C4-2B (cell line): ENCODE measurements at regions not wholly inside any gene's neighbourhood (a gene's known extent, or its start where the extent isn't known, plus 50 kb on each side); places are given as distances from the start of the nearest gene placed in this dataset.

Experiments
- CTCF ChIP-seq: fragments of 450-650 bp; conservative IDR thresholded peaks from 2 replicates; pipeline ENCODE4 v1.5.1; 2017; ENCODE audit warnings: mild to moderate bottlenecking
- ZFX ChIP-seq: fragments of 450-650 bp; IDR thresholded peaks from 2 replicates; pipeline ENCODE4 v1.6.1; 2017

- TF ChIP-seq CTCF (no peak), ZFX (no peak)
Observed at GRCh38 chr2:239866778-239867177, 158.4 kb downstream of the NDUFA10 start.
